GM21390 (cell line): ENCODE measurements at regions not wholly inside any gene's neighbourhood (a gene's known extent, or its start where the extent isn't known, plus 50 kb on each side); places are given as distances from the start of the nearest gene placed in this dataset.

ENCODE experiments used
- ATAC-seq: cut with Tn5 transposase; IDR thresholded peaks from one replicate; pipeline ENCODE4 v1.9.1; 2021; ENCODE audit not compliant: unreplicated experiment

- ATAC-seq = no peak
Observed at GRCh38 chr10:53749439-53749838, 976.9 kb upstream of the MBL2 start.

- ATAC-seq = no peak
Observed at GRCh38 chr10:53748319-53748718, 975.7 kb upstream of the MBL2 start.

GRCh38 chr10:53744746-53745145 is 972.2 kb upstream of the MBL2 start:
- ATAC-seq = no peak

GRCh38 chr10:53744176-53744575 is 971.6 kb upstream of the MBL2 start:
- ATAC-seq = no peak

- no peak for ATAC-seq
Observed at GRCh38 chr10:53737132-53737531, 964.5 kb upstream of the MBL2 start.

- no peak for ATAC-seq
Observed at GRCh38 chr10:53726921-53727320, 954.3 kb upstream of the MBL2 start.

- no peak for ATAC-seq
Observed at GRCh38 chr10:53724581-53724980, 952.0 kb upstream of the MBL2 start.

- ATAC-seq = no peak
Observed at GRCh38 chr10:53719658-53720057, 947.1 kb upstream of the MBL2 start.

- ATAC-seq = no peak
Observed at GRCh38 chr10:53716156-53716555, 943.6 kb upstream of the MBL2 start.

- no peak for ATAC-seq
Observed at GRCh38 chr10:53713431-53713830, 940.8 kb upstream of the MBL2 start.

- no peak for ATAC-seq
Observed at GRCh38 chr10:53702489-53702888, 929.9 kb upstream of the MBL2 start.

- no peak for ATAC-seq
Observed at GRCh38 chr10:53701213-53701612, 928.6 kb upstream of the MBL2 start.

- no peak for ATAC-seq
Observed at GRCh38 chr10:53700278-53700677, 927.7 kb upstream of the MBL2 start.

- no peak for ATAC-seq
Observed at GRCh38 chr10:53699684-53700083, 927.1 kb upstream of the MBL2 start.

- ATAC-seq = no peak
Observed at GRCh38 chr10:53699231-53699630, 926.6 kb upstream of the MBL2 start.

GRCh38 chr10:53697038-53697437 is 924.5 kb upstream of the MBL2 start:
- ATAC-seq = no peak

- ATAC-seq = no peak
Observed at GRCh38 chr10:53690524-53691240, 918.1 kb upstream of the MBL2 start.

- ATAC-seq = no peak
Observed at GRCh38 chr10:53687800-53688199, 915.2 kb upstream of the MBL2 start.

- ATAC-seq = no peak
Observed at GRCh38 chr10:53682885-53683284, 910.3 kb upstream of the MBL2 start.

GRCh38 chr10:53682458-53682857 is 909.9 kb upstream of the MBL2 start:
- no peak for ATAC-seq

GRCh38 chr10:53679666-53680065 is 907.1 kb upstream of the MBL2 start:
- no peak for ATAC-seq

GRCh38 chr10:53675177-53675576 is 902.6 kb upstream of the MBL2 start:
- no peak for ATAC-seq

- no peak for ATAC-seq
Observed at GRCh38 chr10:53667063-53667462, 894.5 kb upstream of the MBL2 start.
